B cell (primary cell): ENCODE measurements at regions not wholly inside any gene's neighbourhood (a gene's known extent, or its start where the extent isn't known, plus 50 kb on each side); places are given as distances from the start of the nearest gene placed in this dataset.

Source experiments
- ATAC-seq: fragments of 200-7000 bp; cut with Tn5 transposase; one replicate; pipeline ENCODE4 v1.10.0; 2021; ENCODE audit warnings: low read depth, mild to moderate bottlenecking, moderate number of reproducible peaks, moderate library complexity
- CTCF ChIA-PET: fragments of 350-600 bp; sonication (Branson Sonifier 250); formaldehyde crosslinking; loops from one replicate; lab custom pipeline; 2021; ENCODE audit warnings: antibody characterized with exemption, inconsistent platforms; lab: Charles Lee
- POLR2A ChIA-PET: fragments of 350-600 bp; sonication (Branson Sonifier 250); formaldehyde crosslinking; loops from one replicate; lab custom pipeline; 2021; ENCODE audit warnings: antibody characterized with exemption; lab: Charles Lee
- DNase-seq: peaks from one replicate; pipeline ENCODE4 v3.0.0; 2013
- H2AFZ ChIP-seq: 2 replicates; pipeline ENCODE4 v1.6.1; 2012; ENCODE audit warnings: mild to moderate bottlenecking, low read depth, low read length; ENCODE audit not compliant: insufficient read depth, poor library complexity, severe bottlenecking
- H3K27ac ChIP-seq, 2 donors: 1 replicate in 1 of 2; 2 replicates in 1 of 2; pipeline ENCODE4 v1.5.1; 2012 to 2013; ENCODE audit warnings: low read length in 2 of 2, mild to moderate bottlenecking in 2 of 2, moderate library complexity in 1 of 2
- H3K27me3 ChIP-seq, 4 experiments: fragments of 200-600 bp in 1 of 4; sonication (generic) in 1 of 4; replicated peaks in 1 of 4; 1 replicate in 2 of 4; 2 replicates in 2 of 4; pipeline versions ENCODE4 v1.6.1 to v1.7.0; 2013 to 2016; ENCODE audit warnings: low read length in 3 of 4, mild to moderate bottlenecking in 2 of 4, mixed read lengths in 1 of 4, moderate library complexity in 1 of 4; ENCODE audit not compliant: insufficient read depth in 4 of 4, control insufficient read depth in 3 of 4; ENCODE audit errors: control extremely low read depth in 1 of 4
- H3K36me3 ChIP-seq, 2 experiments: replicated peaks in 1 of 2; 1 replicate in 1 of 2; 2 replicates in 1 of 2; pipeline versions ENCODE4 v1.6.1 to v1.7.1; 2013; ENCODE audit warnings: low read length in 1 of 2; ENCODE audit not compliant: insufficient read depth in 2 of 2, control insufficient read depth in 1 of 2; ENCODE audit errors: control extremely low read depth in 1 of 2, extremely low read depth in 1 of 2
- H3K4me1 ChIP-seq, 2 donors: fragments of 200-600 bp in 1 of 2; sonication (generic) in 1 of 2; 1 replicate in 1 of 2; 2 replicates in 1 of 2; pipeline versions ENCODE4 v1.5.1 to v1.6.1; 2013 to 2017; ENCODE audit warnings: low read length in 2 of 2; ENCODE audit not compliant: control insufficient read depth in 2 of 2, insufficient read depth in 2 of 2
- H3K4me2 ChIP-seq: replicated peaks from 2 replicates; pipeline ENCODE3; 2012; ENCODE audit warnings: mild to moderate bottlenecking, low read depth, low read length; ENCODE audit not compliant: poor library complexity, severe bottlenecking
- H3K4me3 ChIP-seq, 5 experiments: fragments of 200-600 bp in 1 of 5; sonication (generic) in 1 of 5; 1 replicate in 3 of 5; 2 replicates in 2 of 5; pipeline versions ENCODE4 v1.5.1 to v1.7.0; 2011 to 2016; ENCODE audit warnings: low read length in 4 of 5, mild to moderate bottlenecking in 4 of 5, low read depth in 2 of 5, control low read depth in 1 of 5, moderate library complexity in 1 of 5; ENCODE audit not compliant: insufficient read depth in 1 of 5; ENCODE audit errors: control extremely low read depth in 1 of 5, extremely low read depth in 1 of 5
- H3K79me2 ChIP-seq: fragments of 200-600 bp; sonication (generic); one replicate; pipeline ENCODE4 v1.6.0; 2016; ENCODE audit warnings: low read length; ENCODE audit not compliant: control insufficient read depth, insufficient read depth
- H3K9ac ChIP-seq: fragments of 200-600 bp; sonication (generic); 2 replicates; pipeline ENCODE4 v1.6.1; 2017; ENCODE audit warnings: mild to moderate bottlenecking, low read length, moderate library complexity
- H3K9me3 ChIP-seq, 3 donors: one replicate each; pipeline versions ENCODE4 v1.6.1 to v1.7.1; 2013; ENCODE audit warnings: low read length in 2 of 3; ENCODE audit not compliant: control insufficient read depth in 2 of 3, insufficient read depth in 1 of 3; ENCODE audit errors: control extremely low read depth in 1 of 3
- H4K20me1 ChIP-seq: 2 replicates; pipeline ENCODE4 v1.6.0; 2012; ENCODE audit warnings: mild to moderate bottlenecking, low read length; ENCODE audit not compliant: insufficient read depth, control insufficient read depth, poor library complexity, severe bottlenecking
- H3K27ac Mint-ChIP-seq: one replicate; pipeline ENCODE4 v1.8.0; 2021; ENCODE audit warnings: mixed read lengths
- H3K27me3 Mint-ChIP-seq: one replicate; pipeline ENCODE4 v1.8.0; 2021; ENCODE audit warnings: mixed read lengths
- H3K4me1 Mint-ChIP-seq: one replicate; pipeline ENCODE4 v1.8.0; 2021; ENCODE audit warnings: mixed read lengths
- H3K4me3 Mint-ChIP-seq: one replicate; pipeline ENCODE4 v1.8.0; 2021; ENCODE audit warnings: mixed read lengths
- H3K9me3 Mint-ChIP-seq: one replicate; pipeline ENCODE4 v1.8.0; 2022; ENCODE audit warnings: mixed read lengths; ENCODE audit not compliant: insufficient read depth
- CTCF ChIP-seq: fragments of 200-600 bp; IDR thresholded peaks from one replicate; pipeline ENCODE4 v1.8.0; 2022; ENCODE audit warnings: antibody characterized with exemption, mild to moderate bottlenecking
- EZH2 ChIP-seq: IDR thresholded peaks from 2 replicates; pipeline ENCODE4 v1.6.1; 2012; ENCODE audit warnings: borderline replicate concordance, low read depth, mild to moderate bottlenecking, moderate library complexity, low read length; ENCODE audit not compliant: insufficient read depth, poor library complexity, severe bottlenecking
- WGBS: methylation state at CpG from one replicate; pipeline ENCODE4 v1.1.5; 2013; ENCODE audit warnings: missing lambda C conversion rate; ENCODE audit not compliant: insufficient coverage; 5-methylcytosine and 5-hydroxymethylcytosine counted together
- intact Hi-C: fragments of 100-400 bp; cut with micrococcal nuclease; formaldehyde crosslinking; loops from one replicate; pipeline ENCODE4 v1.10.0; 2022

GRCh38 chr20:22525069-22525820, 59.1 kb downstream of the FOXA2 start:
- H3K4me3 ChIP-seq: no peak overlapping the region
- no peak overlapping the region for H3K9ac ChIP-seq
- POLR2A ChIA-PET: no interaction called here
- H3K9me3 ChIP-seq: peaks cover 0 to 6% (median 0%) of the 10 kb centered on the region in 3 donors
- H3K27ac ChIP-seq: no peak overlapping the region
- no peaks in the 10 kb centered on the region for H3K36me3 ChIP-seq
- no peak for TF ChIP-seq CTCF
- TF ChIP-seq EZH2: no peak
- no peaks in the 10 kb centered on the region for H3K4me1 ChIP-seq
- no peaks in the 10 kb centered on the region for H3K4me1 Mint-ChIP-seq
- no peaks in the 10 kb centered on the region for H3K9me3 Mint-ChIP-seq
- H3K27me3 ChIP-seq: peaks cover 0 to 5% (median 0%) of the 10 kb centered on the region in 4 experiments
- H3K4me3 Mint-ChIP-seq: no peak overlapping the region
- H2AFZ ChIP-seq: no peak overlapping the region
- intact Hi-C loops: no loop called here
- WGBS: 86% methylated on average over 1 of the region's 4 CpGs
- no peak overlapping the region for H3K4me2 ChIP-seq
- no peaks in the 10 kb centered on the region for H4K20me1 ChIP-seq
- no peak for DNase-seq
- CTCF ChIA-PET: no interaction called here
- H3K27me3 Mint-ChIP-seq: peaks cover 4% of the 10 kb centered on the region
- H3K27ac Mint-ChIP-seq: no peak overlapping the region
- H3K79me2 ChIP-seq: no peaks in the 10 kb centered on the region
- no peak for ATAC-seq

GRCh38 chr20:22524393-22525015, 59.9 kb downstream of the FOXA2 start:
- no peaks in the 10 kb centered on the region for H3K4me1 ChIP-seq
- no peak overlapping the region for H3K27ac Mint-ChIP-seq
- H3K36me3 ChIP-seq: no peaks in the 10 kb centered on the region
- no peak overlapping the region for H3K4me3 Mint-ChIP-seq
- H3K4me2 ChIP-seq: no peak overlapping the region
- peaks cover 4% of the 10 kb centered on the region for H3K27me3 Mint-ChIP-seq
- peaks cover 0 to 5% (median 0%) of the 10 kb centered on the region in 4 experiments for H3K27me3 ChIP-seq
- no peak overlapping the region for H3K27ac ChIP-seq
- 95% methylated on average over 5 of the region's 6 CpGs for WGBS
- H2AFZ ChIP-seq: no peak overlapping the region
- DNase-seq (no peak), ATAC-seq (no peak)
- H3K4me1 Mint-ChIP-seq: no peaks in the 10 kb centered on the region
- TF ChIP-seq EZH2 (no peak), CTCF (no peak)
- intact Hi-C loops: no loop called here
- H3K9me3 ChIP-seq: peaks cover 0 to 6% (median 0%) of the 10 kb centered on the region in 3 donors
- H4K20me1 ChIP-seq: no peaks in the 10 kb centered on the region
- no peaks in the 10 kb centered on the region for H3K9me3 Mint-ChIP-seq
- H3K4me3 ChIP-seq: no peak overlapping the region
- H3K79me2 ChIP-seq: no peaks in the 10 kb centered on the region
- ChIA-PET POLR2A (no interaction called here), CTCF (no interaction called here)
- no peak overlapping the region for H3K9ac ChIP-seq
